Memory B cell (primary cell): ENCODE measurements at regions not wholly inside any gene's neighbourhood (a gene's known extent, or its start where the extent isn't known, plus 50 kb on each side); places are given as distances from the start of the nearest gene placed in this dataset.

Source experiments
- ATAC-seq: fragments of 150-1000 bp; cut with Tn5 transposase; 2 replicates; pipeline ENCODE4 v1.10.0; 2021; ENCODE audit warnings: low read depth, mild to moderate bottlenecking, moderate library complexity
- DNase-seq, 2 donors: peaks; one replicate each; pipeline ENCODE4 v3.0.0; 2022; ENCODE audit warnings: low spot score in 2 of 2
- H3K27ac Mint-ChIP-seq: one replicate; pipeline ENCODE4 v1.8.0; 2022; ENCODE audit warnings: mild to moderate bottlenecking, moderate library complexity, mixed read lengths
- H3K27me3 Mint-ChIP-seq: one replicate; pipeline ENCODE4 v1.8.0; 2022; ENCODE audit warnings: mixed read lengths
- H3K36me3 Mint-ChIP-seq: one replicate; pipeline ENCODE4 v1.8.0; 2022; ENCODE audit warnings: mild to moderate bottlenecking, mixed read lengths
- H3K4me1 Mint-ChIP-seq: one replicate; pipeline ENCODE4 v1.8.0; 2022; ENCODE audit warnings: mixed read lengths
- H3K4me3 Mint-ChIP-seq: one replicate; pipeline ENCODE4 v1.8.0; 2022; ENCODE audit warnings: mild to moderate bottlenecking, moderate library complexity, mixed read lengths
- H3K9me3 Mint-ChIP-seq: one replicate; pipeline ENCODE4 v1.8.0; 2022; ENCODE audit warnings: mixed read lengths

DNA sequence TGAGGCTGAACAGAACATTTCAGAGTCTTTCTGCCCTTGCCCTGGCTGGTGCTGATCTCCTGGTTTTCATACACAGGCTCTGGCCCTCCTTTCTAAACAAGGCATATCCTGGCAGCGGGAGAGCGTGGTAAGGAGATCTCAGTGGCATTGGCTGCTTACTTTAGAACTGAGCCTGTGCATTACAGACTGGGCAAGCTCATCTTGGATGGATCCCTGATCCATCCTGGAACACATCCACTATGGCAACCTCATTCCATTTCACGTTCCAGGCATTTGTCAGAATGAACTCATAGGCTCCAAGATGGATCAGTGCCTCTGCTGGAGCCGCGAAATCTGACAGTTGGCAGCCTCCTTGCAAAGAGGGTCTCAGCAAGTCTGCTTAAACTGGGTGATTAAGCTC is 224.5 kb upstream of the PELI2 start:
- Mint-ChIP-seq H3K27ac (no peak overlapping the region), H3K4me3 (no peak overlapping the region), H3K9me3 (no peaks in the 10 kb centered on the region), H3K27me3 (peaks cover 3% of the 10 kb centered on the region), H3K4me1 (no peaks in the 10 kb centered on the region), H3K36me3 (no peaks in the 10 kb centered on the region)
- DNase-seq: no peak
- no peak for ATAC-seq

DNA sequence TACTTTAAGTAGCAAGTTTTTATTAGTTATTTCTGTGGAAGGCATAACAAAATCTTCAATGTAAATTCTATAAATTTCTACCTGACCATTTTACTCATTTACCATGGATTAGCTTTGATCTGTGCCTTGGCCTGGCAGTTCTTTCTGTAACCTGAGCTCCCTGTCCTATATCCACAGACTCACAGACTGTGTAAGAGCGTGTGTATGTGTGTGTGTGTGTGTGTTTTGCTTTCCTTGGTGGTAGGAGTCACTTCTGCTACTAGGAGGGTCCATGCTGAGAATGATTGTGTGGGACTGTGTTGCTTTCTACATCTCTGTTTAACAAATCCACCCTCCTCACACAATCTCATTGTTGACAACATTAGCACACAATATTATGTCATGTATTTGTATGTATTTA is 221.2 kb upstream of the PELI2 start:
- Mint-ChIP-seq H3K36me3 (no peaks in the 10 kb centered on the region), H3K4me3 (no peak overlapping the region), H3K9me3 (no peaks in the 10 kb centered on the region), H3K27me3 (no peaks in the 10 kb centered on the region), H3K27ac (no peak overlapping the region), H3K4me1 (no peaks in the 10 kb centered on the region)
- ATAC-seq: no peak
- DNase-seq: no peak

DNA sequence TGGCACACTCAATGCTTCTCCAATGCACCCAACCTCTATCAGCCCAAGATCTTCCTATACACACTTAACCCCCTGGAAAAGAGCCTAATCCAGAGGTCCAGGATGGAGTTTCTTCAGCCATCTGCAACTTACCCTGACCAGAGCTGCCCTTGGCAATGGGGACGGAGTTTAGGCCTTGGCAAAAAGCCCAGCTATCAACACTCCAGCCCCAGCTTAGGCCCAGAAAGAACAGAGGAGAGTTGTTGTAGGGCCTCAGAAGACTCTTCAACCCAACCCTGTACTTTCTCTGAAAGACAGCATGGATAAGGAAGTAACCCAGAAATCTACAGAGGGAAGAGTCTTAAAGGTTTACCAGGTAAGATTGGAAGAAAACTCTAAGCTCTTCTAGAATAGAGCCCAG is 219.3 kb upstream of the PELI2 start:
- no peaks in the 10 kb centered on the region for H3K9me3 Mint-ChIP-seq
- H3K27ac Mint-ChIP-seq: no peak overlapping the region
- no peaks in the 10 kb centered on the region for H3K27me3 Mint-ChIP-seq
- ATAC-seq (no peak), DNase-seq (no peak)
- H3K4me3 Mint-ChIP-seq: no peak overlapping the region
- no peaks in the 10 kb centered on the region for H3K4me1 Mint-ChIP-seq
- H3K36me3 Mint-ChIP-seq: no peaks in the 10 kb centered on the region

DNA sequence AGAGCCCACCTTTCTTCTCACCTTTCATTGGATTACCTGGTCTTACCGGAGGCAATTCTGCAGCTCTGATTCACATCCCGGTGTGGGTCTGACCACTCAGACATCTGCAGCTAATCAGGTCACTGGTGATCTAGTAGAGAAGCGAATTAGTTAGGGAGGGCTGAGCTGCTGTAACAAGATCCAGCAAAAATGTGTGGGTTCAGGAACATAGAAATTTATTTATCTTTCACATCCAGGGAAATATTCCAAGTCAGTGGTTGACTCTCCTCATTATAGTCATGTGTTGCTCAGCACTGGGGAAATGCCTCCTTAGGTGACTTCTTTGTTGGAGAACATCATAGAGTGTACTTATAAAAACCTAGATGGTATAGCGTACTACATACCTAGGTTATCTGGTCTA is 218.7 kb upstream of the PELI2 start:
- Mint-ChIP-seq H3K27ac (no peak overlapping the region), H3K27me3 (no peaks in the 10 kb centered on the region), H3K36me3 (no peaks in the 10 kb centered on the region), H3K4me3 (no peak overlapping the region), H3K9me3 (no peaks in the 10 kb centered on the region), H3K4me1 (no peaks in the 10 kb centered on the region)
- DNase-seq (no peak), ATAC-seq (no peak)

DNA sequence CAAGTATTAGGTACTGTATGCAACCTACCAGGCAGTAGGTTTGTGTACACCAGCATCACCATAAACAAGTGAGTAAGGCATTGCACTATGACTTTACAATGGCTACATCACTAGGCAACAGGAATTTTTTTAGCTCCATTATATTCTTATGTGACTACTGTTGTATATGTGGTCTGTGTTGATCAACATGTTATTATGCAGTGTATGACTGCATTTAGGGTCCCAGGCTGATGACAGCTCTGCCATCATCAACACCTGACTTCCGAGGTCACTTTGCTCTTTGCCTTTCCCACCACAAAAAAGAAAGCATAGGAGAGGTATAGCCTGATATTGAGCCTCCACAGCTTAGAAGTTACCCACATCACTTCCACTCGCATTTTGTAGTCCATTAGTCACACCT is 217.5 kb upstream of the PELI2 start:
- Mint-ChIP-seq H3K27me3 (peaks cover 1% of the 10 kb centered on the region), H3K4me3 (no peak overlapping the region), H3K9me3 (peaks cover 1% of the 10 kb centered on the region), H3K36me3 (no peaks in the 10 kb centered on the region), H3K4me1 (no peaks in the 10 kb centered on the region), H3K27ac (no peak overlapping the region)
- ATAC-seq (no peak), DNase-seq (no peak)

DNA sequence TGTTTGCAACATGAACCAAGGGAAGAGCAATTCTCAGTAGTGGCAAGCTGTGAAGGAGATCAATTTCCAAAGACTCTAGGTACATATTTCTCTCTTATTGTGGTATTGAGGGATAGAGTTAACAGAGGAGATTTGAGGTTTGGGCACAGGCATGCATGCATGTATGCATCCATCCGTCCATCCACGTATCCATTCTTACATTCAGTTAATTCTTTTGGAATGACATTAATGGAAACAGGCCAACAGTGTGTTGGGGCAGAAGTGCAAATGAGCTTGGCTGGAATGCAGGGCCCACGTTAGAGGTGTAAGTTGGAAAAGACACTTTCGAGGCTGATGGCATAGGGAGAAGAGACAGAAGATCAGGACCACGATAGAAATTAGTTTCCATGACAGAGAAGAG is 216.9 kb upstream of the PELI2 start:
- Mint-ChIP-seq H3K36me3 (no peaks in the 10 kb centered on the region), H3K4me1 (no peaks in the 10 kb centered on the region), H3K27ac (no peak overlapping the region), H3K27me3 (peaks cover 1% of the 10 kb centered on the region), H3K4me3 (no peak overlapping the region), H3K9me3 (peaks cover 1% of the 10 kb centered on the region)
- no peak for DNase-seq
- no peak for ATAC-seq

DNA sequence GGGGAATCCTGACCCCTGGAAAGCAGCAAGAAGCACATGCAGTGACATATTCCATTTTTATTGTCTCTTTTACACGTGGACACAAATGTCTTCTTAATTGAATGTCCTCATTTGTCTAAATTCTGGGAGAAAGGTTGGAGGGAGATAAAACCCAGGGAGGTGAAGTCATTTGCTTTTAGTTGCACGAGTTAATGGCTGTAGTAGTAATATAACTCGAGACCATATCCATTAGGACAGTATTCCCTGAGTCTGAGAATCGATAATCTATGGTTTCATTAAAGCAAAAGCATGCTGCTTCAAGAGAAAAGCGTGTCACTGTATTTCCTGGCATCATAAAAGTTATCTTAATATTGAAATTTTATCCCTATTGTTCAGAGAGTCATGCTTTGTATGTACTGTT is 216.0 kb upstream of the PELI2 start:
- DNase-seq: no peak
- no peaks in the 10 kb centered on the region for H3K36me3 Mint-ChIP-seq
- peaks cover 1% of the 10 kb centered on the region for H3K9me3 Mint-ChIP-seq
- ATAC-seq: no peak
- H3K4me1 Mint-ChIP-seq: no peaks in the 10 kb centered on the region
- no peak overlapping the region for H3K4me3 Mint-ChIP-seq
- H3K27ac Mint-ChIP-seq: no peak overlapping the region
- H3K27me3 Mint-ChIP-seq: peaks cover 1% of the 10 kb centered on the region

DNA sequence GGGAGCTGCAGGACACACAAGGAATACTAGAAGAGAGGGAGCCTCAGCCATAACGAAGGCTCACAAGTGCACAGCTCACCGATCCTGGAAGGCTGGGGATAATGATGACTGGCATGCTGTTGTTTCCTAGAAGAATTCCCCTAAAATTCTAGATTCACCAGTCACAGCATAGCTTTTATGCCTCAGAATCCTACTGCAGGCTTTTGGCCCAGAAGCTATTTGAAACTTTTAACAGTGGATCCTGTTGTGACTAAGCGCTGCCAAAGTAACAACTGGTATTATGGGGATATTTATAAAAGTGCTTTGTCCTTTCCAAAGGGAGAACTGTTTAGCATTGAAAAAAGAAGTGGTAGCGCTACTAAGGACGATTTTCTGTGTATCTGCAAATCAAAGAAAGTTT is 214.1 kb upstream of the PELI2 start:
- Mint-ChIP-seq H3K36me3 (no peaks in the 10 kb centered on the region), H3K27me3 (peaks cover 5% of the 10 kb centered on the region), H3K4me1 (no peaks in the 10 kb centered on the region), H3K27ac (no peak overlapping the region), H3K4me3 (no peak overlapping the region), H3K9me3 (peaks cover 1% of the 10 kb centered on the region)
- DNase-seq (no peak), ATAC-seq (no peak)

DNA sequence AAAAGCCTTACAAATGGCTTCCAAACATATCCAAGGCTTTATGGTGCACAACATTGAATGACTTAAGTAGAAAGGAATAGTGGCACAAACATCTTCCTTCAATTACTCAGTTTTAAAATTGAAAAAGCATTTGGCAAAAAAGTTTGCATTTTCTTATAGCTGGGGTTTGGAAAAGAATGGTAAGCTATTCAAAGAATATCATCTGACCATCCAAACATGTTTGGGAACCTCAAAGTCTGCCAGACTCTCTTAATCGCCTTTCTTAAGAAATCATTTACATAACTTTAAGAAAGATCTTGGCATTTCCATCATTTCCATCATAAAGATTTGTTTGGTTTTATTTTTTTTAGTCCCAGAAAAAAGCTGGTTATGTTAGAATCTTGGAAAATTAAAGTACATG is 210.1 kb upstream of the PELI2 start:
- Mint-ChIP-seq H3K36me3 (no peaks in the 10 kb centered on the region), H3K9me3 (peaks cover 1% of the 10 kb centered on the region), H3K4me1 (no peaks in the 10 kb centered on the region), H3K27ac (no peak overlapping the region), H3K27me3 (peaks cover 7% of the 10 kb centered on the region), H3K4me3 (no peak overlapping the region)
- no peak for DNase-seq
- ATAC-seq: no peak

DNA sequence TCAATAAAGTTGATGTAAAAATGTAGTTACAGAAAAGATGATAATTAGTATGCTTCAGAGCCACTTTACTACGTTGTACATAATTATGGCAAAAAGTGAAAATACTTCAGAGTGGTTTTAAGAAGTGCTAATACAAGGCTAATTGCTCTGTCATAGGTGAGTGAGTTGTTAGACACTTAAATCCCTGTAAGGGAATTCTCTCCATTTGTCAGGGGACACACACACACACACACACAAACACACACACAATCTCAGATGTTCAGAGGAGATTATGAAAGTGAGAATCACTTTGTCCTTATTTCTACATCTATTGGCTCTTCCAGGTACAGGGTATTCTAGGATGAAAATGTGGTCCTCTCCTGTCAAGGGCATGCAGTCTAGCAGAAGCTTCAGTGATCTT is 208.3 kb upstream of the PELI2 start:
- DNase-seq (no peak), ATAC-seq (no peak)
- Mint-ChIP-seq H3K4me1 (no peaks in the 10 kb centered on the region), H3K27ac (peak overlapping the region; percentile 15), H3K27me3 (peaks cover 10% of the 10 kb centered on the region), H3K4me3 (no peak overlapping the region), H3K9me3 (peaks cover 1% of the 10 kb centered on the region), H3K36me3 (no peaks in the 10 kb centered on the region)

DNA sequence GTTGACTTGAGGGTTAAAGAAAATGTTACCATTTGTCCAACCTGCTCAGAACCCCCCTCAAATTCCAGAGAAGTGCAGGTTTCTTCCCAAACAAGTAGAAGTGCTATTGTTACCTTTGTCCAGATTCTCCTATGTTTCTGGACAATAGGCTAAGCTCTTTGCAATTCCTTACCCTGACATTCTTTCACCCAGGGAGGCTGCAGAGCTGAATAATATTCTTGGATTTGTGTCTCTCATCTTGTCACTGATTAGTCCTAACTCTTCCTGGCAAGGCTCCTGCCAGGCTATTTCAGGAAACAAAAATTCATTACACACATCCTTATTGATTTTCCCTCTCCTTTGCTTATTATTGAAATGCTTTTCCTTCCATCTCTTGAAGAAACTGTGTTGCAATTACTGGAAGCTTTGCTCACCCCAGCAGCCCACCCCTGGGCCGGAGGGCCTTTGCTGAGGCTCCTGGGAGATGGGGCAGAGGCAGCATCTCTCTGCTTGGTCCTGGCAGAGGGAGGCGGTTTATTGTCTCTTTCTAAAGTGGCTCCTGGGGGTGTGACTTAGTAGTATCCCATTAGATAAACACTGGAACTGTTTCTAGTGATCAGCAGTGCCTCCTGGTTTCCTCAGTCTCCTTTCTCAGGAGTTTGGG is 207.5 kb upstream of the PELI2 start:
- ATAC-seq (no peak), DNase-seq (no peak)
- no peaks in the 10 kb centered on the region for H3K36me3 Mint-ChIP-seq
- H3K4me3 Mint-ChIP-seq: no peak overlapping the region
- no peaks in the 10 kb centered on the region for H3K4me1 Mint-ChIP-seq
- no peak overlapping the region for H3K27ac Mint-ChIP-seq
- H3K27me3 Mint-ChIP-seq: peaks cover 8% of the 10 kb centered on the region
- H3K9me3 Mint-ChIP-seq: no peaks in the 10 kb centered on the region

DNA sequence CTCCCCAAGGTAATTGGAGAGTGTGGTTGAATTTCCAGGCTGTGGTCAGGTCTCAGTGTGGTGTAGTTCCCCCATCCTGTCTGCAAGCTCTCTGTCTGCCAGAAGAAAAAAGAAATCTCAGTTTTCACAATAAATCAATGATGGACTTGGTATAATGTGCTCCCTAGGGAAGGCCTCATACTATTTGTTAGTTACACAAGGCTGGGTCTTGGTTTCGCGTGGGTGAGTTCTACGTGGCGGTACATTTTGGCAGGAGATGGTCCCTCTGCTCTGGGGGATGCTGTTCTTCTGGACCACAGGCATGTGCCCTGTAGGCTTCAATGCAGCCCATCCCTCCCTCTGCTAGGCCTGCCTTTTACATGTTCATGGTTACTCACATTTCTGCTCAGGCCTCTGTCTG is 206.4 kb upstream of the PELI2 start:
- no peak for DNase-seq
- Mint-ChIP-seq H3K27ac (no peak overlapping the region), H3K4me3 (no peak overlapping the region), H3K4me1 (no peaks in the 10 kb centered on the region), H3K9me3 (no peaks in the 10 kb centered on the region), H3K27me3 (peaks cover 12% of the 10 kb centered on the region), H3K36me3 (no peaks in the 10 kb centered on the region)
- no peak for ATAC-seq

DNA sequence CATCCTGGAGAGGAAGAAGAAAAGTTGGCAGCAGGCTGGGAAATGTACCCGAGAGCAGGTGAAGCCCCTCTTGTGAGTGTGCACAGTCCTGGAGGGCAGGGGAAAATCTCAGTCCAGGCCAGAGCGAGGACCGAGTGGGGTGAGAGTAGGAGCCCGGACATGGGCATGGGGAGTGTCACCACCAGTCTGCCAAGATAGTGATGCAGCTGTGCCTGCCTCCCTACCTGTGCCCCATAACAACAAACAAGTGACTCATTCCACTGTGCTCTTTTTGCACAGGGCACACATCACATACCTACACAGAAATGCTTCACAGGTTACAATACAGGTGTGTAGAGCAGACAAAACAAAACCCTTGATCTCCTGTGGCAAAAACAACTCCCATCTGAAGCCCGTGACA is 205.9 kb upstream of the PELI2 start:
- peaks cover 14% of the 10 kb centered on the region for H3K27me3 Mint-ChIP-seq
- H3K27ac Mint-ChIP-seq: no peak overlapping the region
- DNase-seq: no peak
- ATAC-seq: no peak
- no peaks in the 10 kb centered on the region for H3K4me1 Mint-ChIP-seq
- H3K4me3 Mint-ChIP-seq: no peak overlapping the region
- no peaks in the 10 kb centered on the region for H3K9me3 Mint-ChIP-seq
- H3K36me3 Mint-ChIP-seq: no peaks in the 10 kb centered on the region

DNA sequence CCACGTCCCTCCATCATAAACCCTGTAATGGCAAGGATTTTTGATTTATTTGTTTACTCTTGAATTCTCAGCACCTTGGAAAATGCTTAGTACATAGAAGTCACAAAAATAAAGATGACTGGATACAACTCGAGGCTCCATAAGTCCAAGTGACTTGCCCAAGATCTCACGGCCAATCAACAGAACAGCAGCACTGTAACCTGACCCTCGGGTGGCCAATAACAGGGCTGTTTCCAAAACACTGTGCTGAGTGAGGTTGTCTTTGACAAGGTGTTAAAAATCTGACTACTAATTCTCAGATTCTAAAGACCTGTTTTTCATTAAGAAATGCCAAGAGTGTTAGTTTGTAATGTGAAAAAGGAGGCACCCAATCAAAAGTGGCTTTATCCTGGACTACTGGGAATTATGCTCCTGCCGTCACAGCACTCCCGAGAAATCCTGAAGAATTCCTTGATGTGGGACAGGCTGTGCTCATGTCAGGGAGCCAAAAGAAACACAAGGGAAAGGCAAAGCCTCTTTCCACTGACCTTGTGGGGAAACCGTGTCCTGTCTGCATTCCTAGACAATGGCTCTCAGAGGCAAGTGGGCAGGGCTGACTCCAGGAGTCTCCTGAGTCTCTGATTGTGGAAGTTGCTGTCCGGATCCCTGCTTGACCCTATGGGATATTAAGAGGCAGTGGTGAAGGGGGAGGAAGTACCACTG is 204.7 kb upstream of the PELI2 start:
- H3K36me3 Mint-ChIP-seq: no peaks in the 10 kb centered on the region
- no peak overlapping the region for H3K27ac Mint-ChIP-seq
- no peak for DNase-seq
- no peaks in the 10 kb centered on the region for H3K4me1 Mint-ChIP-seq
- H3K9me3 Mint-ChIP-seq: no peaks in the 10 kb centered on the region
- peaks cover 14% of the 10 kb centered on the region for H3K27me3 Mint-ChIP-seq
- no peak for ATAC-seq
- H3K4me3 Mint-ChIP-seq: no peak overlapping the region

DNA sequence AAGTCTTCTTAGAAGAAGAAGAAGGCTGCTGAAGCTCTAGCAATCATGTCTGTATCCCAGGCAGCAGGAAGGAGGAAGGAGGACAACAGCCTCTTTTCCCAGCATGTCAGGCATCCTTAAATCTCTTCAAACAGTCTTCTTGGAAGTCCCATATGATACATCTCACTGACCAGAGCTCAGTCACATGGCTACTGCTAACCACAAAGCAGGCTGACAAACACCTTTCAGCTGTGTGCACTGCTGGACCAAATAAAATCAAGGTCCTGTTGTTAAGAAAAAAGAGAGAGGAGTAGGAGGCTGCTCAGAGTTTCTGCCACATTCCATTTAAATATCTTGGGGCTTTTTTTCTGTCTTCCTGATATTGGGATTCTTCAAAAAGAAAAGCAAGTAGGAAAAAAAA is 203.4 kb upstream of the PELI2 start:
- DNase-seq (no peak), ATAC-seq (no peak)
- no peak overlapping the region for H3K27ac Mint-ChIP-seq
- H3K4me3 Mint-ChIP-seq: no peak overlapping the region
- H3K36me3 Mint-ChIP-seq: no peaks in the 10 kb centered on the region
- no peaks in the 10 kb centered on the region for H3K4me1 Mint-ChIP-seq
- H3K9me3 Mint-ChIP-seq: no peaks in the 10 kb centered on the region
- peaks cover 13% of the 10 kb centered on the region for H3K27me3 Mint-ChIP-seq
